ENCODE measurements at regions not wholly inside any gene's neighbourhood (a gene's known extent, or its start where the extent isn't known, plus 50 kb on each side); places are given as distances from the start of the nearest gene placed in this dataset.
"Not testable (repeated sequence)": the region's sequence is repeated elsewhere in the genome, so short reads cannot be mapped to it uniquely, and the experiment has no call there.

DNA sequence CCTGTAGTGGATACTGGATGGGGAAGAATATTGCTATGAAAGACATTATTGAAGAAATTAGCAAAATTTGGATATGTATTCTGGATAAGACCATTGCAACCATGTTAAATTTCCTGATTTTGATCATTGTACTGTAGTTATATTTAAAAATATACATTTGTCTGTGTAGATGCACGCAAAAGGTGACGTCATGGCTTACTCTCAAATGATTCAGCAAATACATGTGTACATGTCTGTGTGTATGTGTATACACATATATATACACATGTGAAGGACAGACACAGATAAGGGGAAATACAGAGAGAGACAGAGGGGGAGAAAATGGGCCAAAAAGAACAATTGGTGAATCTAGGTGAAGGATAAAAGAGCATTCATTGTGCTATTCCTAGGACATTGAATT is 82.3 kb upstream of the PLCB4 start:
- no peak overlapping the region for H3K4me3 ChIP-seq (ENCODE audit: low read length)
- no peak for DNase-seq (ENCODE audit: low read depth)
- no peak for TF ChIP-seq CTCF (IDR thresholded peaks at IDR 0.05; ENCODE audit: insufficient read depth, low read depth, low read length, missing control alignments)

DNA sequence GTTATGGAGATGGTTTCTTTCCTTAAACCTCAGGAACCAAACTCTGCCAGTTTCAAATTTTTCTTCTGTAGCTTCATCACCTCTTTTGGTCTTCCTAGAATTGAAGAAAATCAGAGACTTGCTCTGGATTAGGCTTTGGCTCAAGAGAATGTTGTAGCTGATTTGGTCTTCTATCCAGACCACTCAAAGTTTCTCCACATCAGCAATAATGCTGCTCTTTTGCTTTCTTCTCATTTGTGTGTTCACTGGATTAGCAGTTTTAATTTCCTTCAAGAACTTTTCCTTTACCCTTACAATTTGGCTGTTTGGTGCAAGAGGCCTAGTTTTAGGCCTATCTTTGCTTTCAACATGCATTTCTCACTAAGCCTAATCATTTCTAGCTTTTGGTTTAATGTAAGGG is 78.1 kb upstream of the PLCB4 start:
- H3K4me3 ChIP-seq (ENCODE audit: low read length) = no peak overlapping the region
- no peak for TF ChIP-seq CTCF (IDR thresholded peaks at IDR 0.05; ENCODE audit: insufficient read depth, low read depth, low read length, missing control alignments)
- DNase-seq (ENCODE audit: low read depth) = no peak

DNA sequence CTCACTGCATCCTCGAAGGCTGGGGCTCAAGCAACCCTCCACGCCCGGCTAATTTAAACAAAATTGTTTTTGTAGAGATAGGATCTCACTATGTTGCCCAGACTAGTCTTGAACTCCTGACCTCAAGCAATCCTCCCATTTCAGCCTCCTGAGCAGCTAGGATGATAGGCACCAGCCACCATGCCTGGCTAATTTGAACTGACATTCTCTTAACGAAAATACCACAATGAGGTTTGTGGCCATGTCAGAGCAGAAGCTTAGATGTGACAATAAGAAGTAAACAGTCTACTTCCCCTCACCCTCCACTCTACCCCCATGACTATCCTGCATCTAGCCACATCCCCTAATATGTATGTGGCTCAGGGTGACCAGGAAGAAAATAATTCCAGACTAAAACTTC is 74.8 kb upstream of the PLCB4 start:
- no peak for TF ChIP-seq CTCF (IDR thresholded peaks at IDR 0.05; ENCODE audit: insufficient read depth, low read depth, low read length, missing control alignments)
- DNase-seq (ENCODE audit: low read depth) = no peak
- H3K4me3 ChIP-seq (ENCODE audit: low read length) = no peak overlapping the region

DNA sequence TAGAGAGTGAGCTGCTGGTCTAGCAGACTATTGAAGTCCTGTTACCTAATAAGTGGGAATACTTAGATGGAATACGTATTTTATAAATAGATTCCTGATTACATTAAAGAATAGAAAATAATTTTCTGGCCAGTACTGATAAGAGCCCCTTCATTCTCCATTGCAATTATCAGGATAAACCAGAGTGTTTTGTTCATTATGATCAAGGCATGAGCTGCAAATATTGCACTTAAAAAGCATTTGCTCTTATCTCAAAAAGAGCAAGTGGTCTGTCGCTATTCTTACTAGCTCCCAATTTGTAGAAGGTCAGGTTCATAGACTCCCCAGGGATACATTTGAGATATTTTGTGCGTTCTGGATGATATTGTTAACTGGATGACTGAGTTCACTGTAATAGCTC is 73.1 kb upstream of the PLCB4 start:
- DNase-seq (ENCODE audit: low read depth) = no peak
- TF ChIP-seq CTCF (IDR thresholded peaks at IDR 0.05; ENCODE audit: insufficient read depth, low read depth, low read length, missing control alignments) = no peak

GRCh38 chr20:8996817-8997512 is 71.9 kb upstream of the PLCB4 start:
- no peak for TF ChIP-seq CTCF (IDR thresholded peaks at IDR 0.05; ENCODE audit: insufficient read depth, low read depth, low read length, missing control alignments)
- no peak for DNase-seq (ENCODE audit: low read depth)

More for the DNA sequence above, 73.1 kb upstream of the PLCB4 start:
- H3K4me3 ChIP-seq (ENCODE audit: low read length) = no peak overlapping the region

GRCh38 chr20:8997701-8998117 is 71.2 kb upstream of the PLCB4 start:
- no peak for TF ChIP-seq CTCF (IDR thresholded peaks at IDR 0.05; ENCODE audit: insufficient read depth, low read depth, low read length, missing control alignments)
- DNase-seq (ENCODE audit: low read depth) = no peak
- H3K4me3 ChIP-seq (ENCODE audit: low read length) = no peak overlapping the region

More at GRCh38 chr20:8996817-8997512, 71.9 kb upstream of the PLCB4 start:
- H3K4me3 ChIP-seq (ENCODE audit: low read length) = no peak overlapping the region

DNA sequence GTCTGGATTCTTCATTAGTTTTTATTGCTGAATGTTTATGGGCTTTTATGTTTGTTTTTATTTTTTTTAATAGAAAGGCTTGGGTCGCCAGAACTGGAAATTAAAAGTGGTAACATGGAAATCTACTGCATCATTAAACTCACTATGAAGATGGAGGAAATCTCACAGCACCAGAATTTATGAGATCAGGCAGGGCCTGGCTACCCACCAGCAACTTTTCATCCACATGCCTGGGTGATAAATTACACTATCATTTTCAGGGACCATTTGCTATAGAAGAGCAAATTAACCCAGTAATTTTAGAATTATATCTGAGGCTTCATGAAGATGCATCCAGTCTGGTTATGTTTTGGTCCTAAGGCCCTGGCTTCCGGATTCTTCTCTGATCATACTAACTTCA is 57.8 kb upstream of the PLCB4 start:
- TF ChIP-seq CTCF (IDR thresholded peaks at IDR 0.05; ENCODE audit: insufficient read depth, low read depth, low read length, missing control alignments) = no peak
- DNase-seq (ENCODE audit: low read depth) = no peak
- H3K4me3 ChIP-seq (ENCODE audit: low read length) = no peak overlapping the region

DNA sequence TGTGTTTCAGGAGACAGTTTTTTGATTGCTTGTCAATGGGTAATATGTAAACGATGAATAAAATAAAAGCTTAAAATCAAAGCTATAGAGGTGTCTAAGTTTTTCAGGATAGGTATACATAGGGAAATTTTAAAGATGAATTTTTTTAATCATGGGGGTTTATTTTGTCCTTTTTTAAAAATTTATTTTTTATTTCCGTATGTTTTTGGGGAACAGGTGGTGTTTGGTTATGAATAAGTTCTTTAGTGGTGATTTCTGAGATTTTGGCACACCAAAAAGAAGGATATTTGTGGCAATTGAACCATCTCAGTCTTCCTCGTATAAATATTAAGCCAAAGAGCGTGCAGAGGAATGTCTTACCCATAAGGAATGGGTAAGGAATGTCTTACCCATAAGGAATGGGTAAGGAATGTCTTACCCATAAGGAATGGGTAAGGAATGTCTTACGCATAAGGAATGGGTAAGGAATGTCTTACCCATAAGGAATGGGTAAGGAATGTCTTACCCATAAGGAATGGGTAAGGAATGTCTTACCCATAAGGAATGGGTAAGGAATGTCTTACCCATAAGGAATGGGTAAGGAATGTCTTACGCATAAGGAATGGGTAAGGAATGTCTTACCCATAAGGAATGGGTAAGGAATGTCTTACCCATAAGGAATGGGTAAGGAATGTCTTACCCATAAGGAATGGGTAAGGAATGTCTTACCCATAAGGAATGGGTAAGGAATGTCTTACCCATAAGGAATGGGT is 53.5 kb upstream of the PLCB4 start:
- not testable (repeated sequence) for H3K4me3 ChIP-seq (ENCODE audit: low read length)
- DNase-seq (ENCODE audit: low read depth) = peak; percentile 16

Measured in epithelial cell of esophagus (primary cell).